Spleen (tissue), 7 donors: ENCODE measurements at regions not wholly inside any gene's neighbourhood (a gene's known extent, or its start where the extent isn't known, plus 50 kb on each side); places are given as distances from the start of the nearest gene placed in this dataset.

ENCODE experiments used
- CTCF ChIP-seq, 11 experiments: fragments of 200-600 bp in 7 of 11; fragments of 450-650 bp in 4 of 11; sonication (generic) in 4 of 11; IDR thresholded peaks in 8 of 11; conservative IDR thresholded peaks in 3 of 11; 1 replicate in 7 of 11; 2 replicates in 4 of 11; pipeline versions ENCODE4 v1.4.0 to v1.8.0; 2016 to 2021; ENCODE audit warnings: antibody characterized with exemption in 11 of 11, inconsistent platforms in 4 of 11, mild to moderate bottlenecking in 1 of 11
- POLR2A ChIP-seq, 3 donors: fragments of 450-650 bp; IDR thresholded peaks; one replicate each; pipeline ENCODE4 v1.5.1; 2017; ENCODE audit warnings: antibody characterized with exemption in 3 of 3, mild to moderate bottlenecking in 1 of 3
- POLR2AphosphoS5 ChIP-seq, 3 donors: sonication (generic); formaldehyde crosslinking; IDR thresholded peaks; one replicate each; pipeline ENCODE4 v1.5.1; 2017; ENCODE audit warnings: antibody characterized with exemption in 3 of 3
- donor health status: DM: no; HTN: no; CAD: no; lungs with moderate emphysema.
- donor health status: DM: no; HTN: no; CAD: no.
- donor health status: DM: no; HTN: no; CAD: no.

GRCh38 chr10:33799281-33799943 lies 464.9 kb upstream of the NRP1 start:
- TF ChIP-seq CTCF (IDR thresholded peaks at IDR 0.05 in 8 of 11, conservative IDR thresholded peaks at IDR 0.05 in 3 of 11): no peak
- no peak for TF ChIP-seq POLR2A (IDR thresholded peaks at IDR 0.05)
- TF ChIP-seq POLR2AphosphoS5 (IDR thresholded peaks at IDR 0.05): no peak
